ENCODE measurements at regions not wholly inside any gene's neighbourhood (a gene's known extent, or its start where the extent isn't known, plus 50 kb on each side); places are given as distances from the start of the nearest gene placed in this dataset.

DNA sequence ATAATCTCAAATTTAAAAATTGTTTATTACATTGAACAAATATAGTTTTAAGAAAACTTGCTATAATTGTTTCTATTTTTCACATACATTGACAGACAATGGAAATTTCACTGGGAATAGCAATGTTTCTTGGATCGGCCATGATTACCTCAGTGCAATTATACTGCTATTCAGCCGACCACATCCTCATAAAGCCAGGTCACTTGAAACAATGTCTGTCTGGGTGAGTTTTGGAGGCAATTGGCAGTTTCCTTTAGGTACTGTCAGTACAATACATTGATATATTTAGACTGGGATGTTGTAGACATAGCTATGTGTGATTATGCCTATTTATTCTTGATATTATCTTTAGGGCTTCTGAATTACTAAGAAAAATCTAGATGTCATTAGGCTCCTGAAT lies 89.5 kb upstream of the VEGFC start:
- TF ChIP-seq, protein P1, sequence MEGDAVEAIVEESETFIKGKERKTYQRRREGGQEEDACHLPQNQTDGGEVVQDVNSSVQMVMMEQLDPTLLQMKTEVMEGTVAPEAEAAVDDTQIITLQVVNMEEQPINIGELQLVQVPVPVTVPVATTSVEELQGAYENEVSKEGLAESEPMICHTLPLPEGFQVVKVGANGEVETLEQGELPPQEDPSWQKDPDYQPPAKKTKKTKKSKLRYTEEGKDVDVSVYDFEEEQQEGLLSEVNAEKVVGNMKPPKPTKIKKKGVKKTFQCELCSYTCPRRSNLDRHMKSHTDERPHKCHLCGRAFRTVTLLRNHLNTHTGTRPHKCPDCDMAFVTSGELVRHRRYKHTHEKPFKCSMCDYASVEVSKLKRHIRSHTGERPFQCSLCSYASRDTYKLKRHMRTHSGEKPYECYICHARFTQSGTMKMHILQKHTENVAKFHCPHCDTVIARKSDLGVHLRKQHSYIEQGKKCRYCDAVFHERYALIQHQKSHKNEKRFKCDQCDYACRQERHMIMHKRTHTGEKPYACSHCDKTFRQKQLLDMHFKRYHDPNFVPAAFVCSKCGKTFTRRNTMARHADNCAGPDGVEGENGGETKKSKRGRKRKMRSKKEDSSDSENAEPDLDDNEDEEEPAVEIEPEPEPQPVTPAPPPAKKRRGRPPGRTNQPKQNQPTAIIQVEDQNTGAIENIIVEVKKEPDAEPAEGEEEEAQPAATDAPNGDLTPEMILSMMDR (IDR thresholded peaks at IDR 0.05), result no peak
- TF ChIP-seq EP300 (IDR thresholded peaks at IDR 0.05) (no peak), POLR2A (IDR thresholded peaks at IDR 0.05) (no peak), POLR2AphosphoS5 (IDR thresholded peaks at IDR 0.05) (no peak)

All from suprapubic skin (tissue), 4 donors.